Ammon's horn (tissue), 1 donor: ENCODE measurements at regions not wholly inside any gene's neighbourhood (a gene's known extent, or its start where the extent isn't known, plus 50 kb on each side); places are given as distances from the start of the nearest gene placed in this dataset.
"Not testable (repeated sequence)": the region's sequence is repeated elsewhere in the genome, so short reads cannot be mapped to it uniquely, and the experiment has no call there.

ENCODE experiments used
- DNase-seq: peaks from one replicate; pipeline ENCODE4 v3.0.0-alpha.2; 2016; ENCODE audit warnings: low spot score

DNA sequence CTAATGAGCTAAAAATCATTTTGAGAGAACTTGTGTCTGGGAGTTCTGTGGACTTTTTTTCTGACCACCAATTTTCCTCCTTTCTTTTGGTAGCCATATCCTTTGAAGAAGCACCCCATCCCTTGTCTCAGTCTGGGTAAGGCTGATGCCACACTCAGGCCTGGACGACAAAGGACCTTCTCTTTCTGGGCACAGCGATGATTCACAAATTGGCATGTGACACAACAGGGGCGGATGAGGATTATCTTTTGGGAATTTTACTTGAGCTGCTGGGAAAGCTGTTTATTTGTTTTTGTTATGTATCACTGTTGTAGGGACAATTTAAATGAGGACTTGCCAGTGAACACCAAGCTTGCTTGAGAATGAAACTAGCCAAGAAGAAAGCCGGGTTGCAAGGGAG lies 233.4 kb upstream of the HAND2 start:
- DNase-seq: no peak

DNA sequence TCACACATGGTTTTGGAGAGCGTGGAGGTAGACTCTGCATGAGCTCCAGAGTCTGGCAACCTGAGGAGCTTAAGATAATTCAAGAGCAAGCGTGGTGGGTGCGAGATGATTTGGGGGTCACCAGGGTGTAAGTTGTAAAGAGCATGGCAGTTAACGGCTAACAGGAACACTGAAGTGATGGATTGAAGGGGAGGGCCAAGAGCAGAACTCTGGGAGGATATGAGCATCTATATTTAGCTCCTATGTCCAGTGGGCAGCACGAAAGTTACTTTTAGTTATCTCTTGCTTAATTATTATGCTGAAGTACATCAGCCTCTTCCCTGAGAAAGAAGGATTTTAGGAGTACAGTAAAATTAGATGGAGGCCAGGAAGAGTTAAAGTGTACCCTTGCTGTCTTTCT lies 231.9 kb upstream of the HAND2 start:
- DNase-seq: no peak

DNA sequence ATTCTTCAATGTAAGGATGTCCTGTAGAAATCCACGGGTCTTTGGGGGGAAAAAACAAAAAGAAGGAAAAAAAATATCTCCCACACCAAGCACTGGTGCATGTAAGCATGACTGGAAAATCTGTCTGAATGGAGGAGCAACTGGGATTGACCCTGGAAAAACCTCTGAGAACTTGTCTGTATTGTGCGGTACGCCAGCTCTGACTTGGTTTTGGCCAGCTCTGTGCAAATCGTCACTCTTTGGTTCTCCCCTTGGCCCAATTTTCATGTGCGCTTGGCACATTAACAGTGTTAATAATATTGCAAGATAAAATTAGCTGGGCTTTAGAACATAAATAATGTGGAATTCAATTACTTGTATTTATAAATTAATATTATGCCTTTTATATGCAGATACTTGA lies 231.2 kb upstream of the HAND2 start:
- no peak for DNase-seq

DNA sequence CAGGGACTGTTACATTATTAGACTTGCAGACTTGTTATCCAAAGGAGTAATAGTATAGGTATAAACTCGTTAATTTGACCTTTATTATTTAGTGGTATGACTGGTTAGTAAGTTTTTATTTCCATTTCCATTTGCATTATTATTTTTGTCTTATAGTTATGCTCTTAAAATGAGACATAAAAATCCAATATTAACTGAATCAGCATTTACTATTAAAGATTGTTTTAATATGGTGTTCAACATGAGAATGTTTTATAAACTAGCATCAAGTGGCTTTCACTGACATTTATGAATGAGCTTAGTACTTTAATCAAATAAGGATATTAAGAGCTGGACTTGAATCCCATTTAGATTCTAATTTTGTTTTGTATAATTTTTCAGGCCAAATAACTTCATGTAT lies 228.1 kb upstream of the HAND2 start:
- DNase-seq: no peak

DNA sequence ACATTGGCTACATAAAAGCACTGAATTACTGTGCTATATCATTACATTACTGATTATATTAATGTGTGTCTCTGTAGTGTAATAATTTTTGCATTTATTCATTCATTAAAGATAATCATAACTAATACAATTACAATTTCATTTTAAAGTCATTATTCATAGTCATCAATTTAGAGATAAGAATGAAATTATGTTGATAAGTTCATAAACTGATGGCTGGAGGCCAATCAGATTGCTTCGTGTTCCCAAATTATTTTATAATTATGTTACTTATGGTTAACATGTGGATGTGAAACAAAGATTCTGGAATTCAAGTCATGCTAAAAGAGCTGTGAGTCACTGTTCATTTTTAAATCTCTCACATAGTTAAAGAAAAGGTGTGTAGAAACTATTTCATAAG lies 223.4 kb upstream of the HAND2 start:
- no peak for DNase-seq

DNA sequence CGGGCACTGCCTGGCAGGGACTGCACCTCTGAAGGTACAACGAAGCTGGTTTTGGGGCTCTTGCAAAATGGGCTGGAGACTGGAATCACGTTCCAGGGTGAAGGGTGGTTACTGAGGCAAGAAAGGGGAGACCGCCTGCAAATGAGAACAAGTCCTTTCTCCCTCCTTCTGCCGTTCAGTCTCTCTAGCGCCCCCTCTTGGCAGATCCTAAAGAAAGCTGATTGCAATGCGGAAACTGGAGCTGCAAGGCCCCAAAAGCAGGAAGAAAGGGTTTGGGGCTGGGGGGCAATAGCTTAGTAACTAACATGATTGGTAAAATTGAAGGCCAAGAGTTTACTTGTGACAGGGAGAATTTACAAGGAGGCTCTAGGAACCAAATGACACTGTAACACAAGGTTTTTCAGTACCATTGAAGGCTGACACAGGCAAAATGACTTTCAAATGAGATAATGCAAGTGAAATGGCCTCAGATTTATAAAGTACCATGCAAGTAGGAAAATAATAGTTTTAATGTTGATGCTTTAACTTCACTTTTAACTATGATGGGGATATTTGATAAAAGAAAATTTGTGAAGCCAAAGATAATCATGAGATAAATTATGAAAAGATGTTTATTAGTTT lies 222.7 kb upstream of the HAND2 start:
- no peak for DNase-seq

DNA sequence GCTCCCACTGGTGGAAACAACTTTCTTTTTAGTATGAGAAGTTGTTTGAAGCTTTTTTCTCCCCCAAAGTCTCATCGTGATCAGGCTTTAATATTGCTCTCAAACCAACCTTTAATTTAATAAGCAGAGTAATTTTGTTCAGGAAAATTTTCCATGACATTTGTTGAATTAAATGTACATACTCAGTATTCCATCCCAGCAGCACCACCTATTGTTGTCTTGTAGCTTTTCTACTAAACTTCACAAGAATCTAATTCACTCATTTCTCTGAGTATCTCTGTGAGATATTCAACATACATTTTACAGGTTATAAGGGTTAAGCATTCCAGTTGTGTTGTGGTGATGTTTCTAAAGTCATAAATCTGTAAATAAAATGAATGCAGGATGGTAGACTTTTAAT lies 218.3 kb upstream of the HAND2 start:
- no peak for DNase-seq

DNA sequence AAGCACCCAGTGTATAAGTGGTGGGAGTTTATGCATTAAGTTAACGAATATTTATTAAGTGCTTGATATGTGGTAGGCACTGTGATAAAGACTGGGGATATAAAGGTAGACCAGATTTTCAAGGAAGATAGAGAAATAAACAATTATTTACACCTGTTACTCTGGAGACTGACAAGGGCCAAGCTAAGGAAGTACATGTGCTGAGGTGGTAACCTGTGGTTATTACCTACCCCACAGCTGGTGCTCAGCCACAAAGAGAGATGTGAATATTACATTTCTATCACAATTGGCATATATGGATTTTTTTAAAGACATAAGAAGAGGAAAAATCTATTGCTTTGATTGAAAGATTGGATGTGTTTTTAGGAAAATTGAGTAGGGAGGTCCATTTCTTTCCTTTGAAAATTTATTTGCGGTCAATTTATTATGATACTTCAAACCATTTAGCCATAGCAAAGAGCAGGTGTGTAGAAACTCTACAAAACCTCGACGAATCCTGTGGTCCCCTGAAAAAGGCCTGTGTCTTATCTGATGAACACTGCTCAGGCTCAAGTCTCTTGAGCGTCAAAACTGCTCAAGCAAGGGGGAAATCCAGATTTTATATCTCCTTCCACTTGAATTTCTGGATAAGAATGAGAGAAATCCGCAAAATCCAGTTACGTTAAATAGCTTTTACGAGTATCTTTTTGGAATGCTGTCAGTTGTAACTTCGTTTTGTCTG lies 217.7 kb upstream of the HAND2 start:
- no peak for DNase-seq

DNA sequence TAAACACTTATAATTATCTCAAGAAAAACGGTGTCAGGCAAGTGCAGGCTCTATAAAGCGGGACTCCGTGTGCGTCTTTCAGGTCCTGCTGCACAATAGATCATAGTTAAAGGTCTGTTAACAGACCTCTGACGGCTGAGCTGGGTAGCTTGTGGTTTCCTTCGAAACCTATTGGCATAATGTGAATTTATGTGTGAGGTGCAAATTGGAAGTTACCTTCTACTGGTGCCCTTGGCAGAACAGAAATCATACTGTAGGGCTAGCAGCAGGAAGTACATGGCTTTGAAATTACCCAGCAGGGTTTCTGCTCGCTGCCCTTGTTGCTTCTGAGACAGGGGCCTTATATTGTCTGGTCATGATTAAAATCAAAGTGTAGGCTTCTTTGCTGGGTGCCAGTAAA lies 216.4 kb upstream of the HAND2 start:
- no peak for DNase-seq

DNA sequence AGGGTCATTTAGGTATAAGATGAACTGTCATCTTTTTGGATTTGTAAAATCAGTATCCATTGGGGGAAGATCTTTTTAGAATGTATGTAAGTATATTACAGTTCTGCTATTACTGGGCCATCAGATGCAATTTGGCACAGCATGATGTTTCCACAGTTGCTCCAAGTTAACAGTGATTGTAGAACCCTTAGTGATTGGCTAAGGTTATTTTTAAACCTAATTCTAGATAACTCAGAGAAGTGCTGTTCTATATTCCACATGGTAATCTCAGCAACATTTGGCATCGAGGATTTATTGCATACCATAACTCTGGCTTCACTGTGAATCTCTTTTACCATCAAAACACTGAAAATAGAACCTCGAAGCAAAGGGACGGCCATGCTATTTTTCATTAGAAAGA lies 215.7 kb upstream of the HAND2 start:
- no peak for DNase-seq

DNA sequence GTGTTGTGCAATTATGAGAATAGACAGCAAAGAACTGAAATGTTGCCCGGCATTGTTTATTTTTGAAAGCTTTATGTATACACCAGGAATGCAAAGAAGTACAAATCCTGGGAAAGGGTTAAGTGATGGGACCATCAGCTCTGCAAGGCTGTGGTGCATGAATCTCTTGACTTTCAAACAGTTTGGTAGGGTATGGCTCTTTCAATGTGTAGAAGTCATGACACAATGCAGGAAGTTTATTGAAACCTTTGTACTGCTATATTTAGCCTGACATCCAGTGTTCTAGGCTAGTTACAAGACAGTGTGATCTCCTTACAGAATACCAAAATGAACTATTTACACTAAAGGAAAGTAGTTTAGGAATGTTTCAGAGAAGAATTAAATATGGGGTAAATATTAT lies 206.8 kb upstream of the HAND2 start:
- DNase-seq: no peak

DNA sequence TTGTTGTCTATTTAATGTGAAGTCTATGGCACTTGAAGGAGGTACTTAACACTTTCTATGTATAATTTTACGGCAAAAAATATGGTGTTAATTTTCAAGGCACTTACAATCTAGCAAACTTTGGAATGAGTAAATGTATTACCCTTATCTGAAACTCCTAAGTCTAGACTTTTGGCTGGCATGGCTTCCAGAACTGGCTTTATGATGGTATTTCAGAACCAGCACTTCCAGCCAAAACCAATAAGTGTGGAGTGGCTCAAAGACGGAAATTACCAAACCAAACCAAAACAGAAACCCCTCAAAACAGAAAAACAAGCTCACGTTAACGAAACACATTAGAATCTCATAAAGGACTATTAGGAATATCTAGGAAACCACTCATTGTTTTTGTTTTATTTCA lies 205.6 kb upstream of the HAND2 start:
- DNase-seq: no peak

DNA sequence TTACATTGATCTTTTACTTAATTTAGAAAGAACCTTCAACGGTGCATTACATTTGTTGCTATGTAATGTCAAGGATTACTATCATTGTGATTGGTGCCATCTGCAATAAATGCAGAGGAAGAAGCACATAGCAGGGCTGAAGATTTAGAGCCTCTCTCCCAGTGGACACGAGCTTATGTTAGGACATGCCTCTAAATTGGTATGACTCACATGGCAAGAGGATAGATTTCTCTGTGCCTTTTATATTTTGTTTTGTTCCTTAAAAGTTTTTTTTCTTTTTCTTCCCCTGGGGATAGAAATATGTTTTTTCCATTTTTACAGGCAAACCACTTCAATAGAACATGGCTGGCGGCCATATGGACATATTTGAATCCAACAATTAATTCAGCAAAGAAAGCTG lies 205.0 kb upstream of the HAND2 start:
- no peak for DNase-seq

DNA sequence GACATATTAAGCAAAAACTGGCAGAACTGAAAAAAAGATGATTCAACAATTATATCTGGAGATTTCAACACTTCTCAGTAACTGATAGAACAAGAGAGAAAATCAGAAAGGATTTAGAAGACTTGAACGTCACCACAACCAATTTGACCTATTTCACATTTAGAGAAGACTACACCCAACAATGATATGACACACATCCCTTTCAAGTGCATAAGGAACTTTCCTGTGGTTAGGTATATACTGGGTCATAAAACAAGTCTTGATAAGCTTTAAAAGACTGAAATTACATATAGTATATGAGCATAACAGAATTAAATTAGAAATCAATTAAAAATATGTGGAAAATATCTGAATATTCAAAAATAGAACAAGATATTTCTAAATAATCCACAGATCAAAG lies 201.2 kb upstream of the HAND2 start:
- no peak for DNase-seq

DNA sequence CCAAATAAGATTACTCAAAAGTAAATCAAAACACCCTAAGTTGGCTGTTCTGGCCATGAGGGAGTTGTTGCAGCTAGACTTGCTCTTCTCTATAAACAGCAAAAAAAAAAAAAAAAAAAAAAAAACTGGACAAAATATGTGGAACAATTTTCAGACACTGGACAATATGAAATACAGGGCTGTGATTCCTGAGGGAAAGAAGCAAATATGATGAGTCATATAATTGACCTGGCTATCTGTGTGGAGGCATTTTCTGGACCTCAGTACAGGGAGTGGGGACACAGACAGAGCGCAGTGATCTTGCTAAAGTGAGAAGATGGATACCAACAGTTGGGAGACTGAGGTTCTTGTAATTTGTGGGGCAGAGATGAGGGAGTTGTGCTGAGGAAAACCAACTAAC lies 192.0 kb upstream of the HAND2 start:
- DNase-seq: no peak

DNA sequence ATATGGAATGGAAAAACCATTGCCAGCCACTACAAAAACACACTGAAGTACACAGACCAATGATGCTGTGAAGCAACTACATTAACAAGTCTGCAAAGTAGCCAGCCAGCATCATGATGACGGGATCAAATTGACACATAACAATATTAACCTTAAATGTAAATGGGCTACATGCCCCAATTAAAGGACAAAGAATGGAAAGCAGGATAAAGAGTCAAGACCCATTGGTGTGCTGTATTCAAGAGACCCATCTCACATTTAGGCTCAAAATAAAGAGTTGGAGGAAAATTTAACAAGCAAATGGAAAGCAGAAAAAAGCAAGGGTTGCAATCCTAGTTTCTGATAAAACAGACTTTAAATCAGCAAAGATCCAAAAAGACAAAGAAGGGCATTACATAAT lies 188.5 kb upstream of the HAND2 start:
- DNase-seq: not testable (repeated sequence)

DNA sequence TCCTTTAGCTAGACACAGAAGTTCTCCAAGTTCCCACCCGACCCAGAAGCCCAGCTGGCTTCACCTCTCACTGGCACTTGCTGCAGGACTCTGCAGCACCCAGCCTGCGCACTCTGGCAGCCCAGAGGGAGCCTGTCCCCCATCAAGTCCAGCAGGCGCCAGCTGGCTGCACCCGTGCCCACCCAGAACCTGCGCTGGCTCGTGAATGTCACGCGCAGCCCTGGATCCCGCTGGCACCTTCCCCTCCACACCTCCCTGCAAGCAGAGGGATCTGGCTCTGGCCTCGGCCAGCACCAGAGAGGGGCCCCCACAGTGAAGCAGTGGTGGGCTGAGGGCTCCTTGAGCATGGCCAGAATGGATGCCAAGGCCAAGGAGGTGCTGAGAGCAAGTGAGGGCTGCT lies 187.6 kb upstream of the HAND2 start:
- DNase-seq: no peak

DNA sequence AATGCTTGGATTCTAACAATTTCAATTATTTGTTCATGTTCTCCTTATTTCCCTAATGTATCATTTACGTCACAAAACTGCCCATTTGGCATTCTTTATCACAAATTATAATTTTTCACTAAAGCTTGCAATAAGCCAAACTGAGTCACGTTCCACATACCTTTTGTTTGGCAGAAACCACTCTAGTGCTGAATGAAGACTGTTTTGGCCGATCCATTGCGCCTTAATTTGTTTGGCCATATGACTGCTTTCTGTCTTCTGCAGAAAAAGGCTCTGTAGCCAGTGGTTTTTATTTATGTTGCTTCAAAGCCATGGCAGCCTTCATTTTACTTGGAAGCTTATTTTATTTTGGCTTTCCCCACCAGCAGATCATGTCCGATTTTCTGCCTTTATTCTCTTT lies 184.4 kb upstream of the HAND2 start:
- DNase-seq: no peak

DNA sequence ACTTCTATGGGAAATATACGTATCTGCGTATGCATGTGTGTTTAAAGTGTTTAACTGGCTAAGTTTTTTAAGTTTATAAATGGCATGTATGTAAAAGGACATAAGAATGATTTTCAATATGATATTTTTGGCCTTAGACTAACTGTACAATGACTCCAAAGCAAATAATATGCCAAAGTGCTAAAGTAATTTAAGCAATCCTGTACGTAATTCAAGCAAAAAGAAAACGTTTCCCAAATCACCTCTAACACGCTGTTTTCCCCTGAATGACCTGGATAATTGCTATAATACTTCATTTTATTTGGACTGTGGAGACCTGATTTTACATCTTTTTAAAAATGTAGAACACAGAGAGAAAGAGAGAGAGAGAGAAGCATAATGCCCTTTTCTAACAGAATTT lies 183.0 kb upstream of the HAND2 start:
- no peak for DNase-seq

DNA sequence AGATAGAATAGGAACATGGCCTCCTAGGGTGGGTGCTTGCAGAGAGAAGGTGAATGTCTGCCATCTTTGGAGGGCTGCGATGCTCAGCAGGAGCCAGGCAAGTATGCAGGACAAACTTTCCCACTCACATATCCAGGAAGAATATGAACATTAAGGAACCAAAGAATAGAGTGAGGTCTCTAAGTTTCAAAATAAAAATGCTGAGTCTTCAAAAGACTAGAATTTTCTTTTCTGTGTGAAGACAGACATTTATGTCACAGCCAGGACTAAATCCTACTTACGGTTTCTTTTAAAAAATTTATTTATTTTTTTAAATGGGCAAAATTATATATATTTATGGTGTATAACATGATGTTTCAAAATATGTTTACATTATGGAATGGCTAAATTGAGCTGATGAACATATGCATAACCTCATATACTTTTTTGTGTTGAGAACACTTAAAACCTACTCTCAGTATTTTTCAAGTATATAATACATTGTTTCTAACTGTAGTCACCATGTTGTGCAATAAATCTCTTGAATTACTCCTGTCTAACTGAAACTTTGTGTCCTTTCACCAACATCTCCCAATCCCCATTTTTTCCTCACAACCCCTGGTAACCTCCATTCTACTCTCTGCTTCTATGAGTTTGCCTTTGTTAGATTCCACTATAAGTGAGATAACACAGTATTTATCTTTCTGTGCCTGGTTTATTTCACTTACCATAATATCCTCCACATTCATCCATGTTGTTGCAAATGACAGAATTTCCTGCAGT lies 177.8 kb upstream of the HAND2 start:
- DNase-seq: no peak

DNA sequence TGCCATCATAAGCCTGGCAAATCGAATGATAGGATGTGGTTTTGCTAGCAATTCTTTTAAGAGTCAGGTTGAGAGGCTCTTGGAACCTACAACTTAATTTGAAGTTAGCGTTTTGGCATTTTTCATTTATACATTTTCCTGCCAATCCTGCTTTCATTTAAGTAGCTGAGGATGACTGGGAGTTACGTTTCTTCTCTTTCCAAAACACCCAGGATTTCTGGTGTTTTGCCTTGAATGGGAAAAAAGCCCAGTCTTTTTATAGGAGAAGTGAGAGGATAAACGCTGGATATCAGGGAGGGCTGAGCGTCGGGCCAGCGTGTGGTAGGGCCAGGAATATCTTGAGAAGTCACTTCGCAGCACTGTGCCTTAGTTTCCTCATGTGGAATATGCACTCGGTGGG lies 174.2 kb upstream of the HAND2 start:
- DNase-seq: no peak

DNA sequence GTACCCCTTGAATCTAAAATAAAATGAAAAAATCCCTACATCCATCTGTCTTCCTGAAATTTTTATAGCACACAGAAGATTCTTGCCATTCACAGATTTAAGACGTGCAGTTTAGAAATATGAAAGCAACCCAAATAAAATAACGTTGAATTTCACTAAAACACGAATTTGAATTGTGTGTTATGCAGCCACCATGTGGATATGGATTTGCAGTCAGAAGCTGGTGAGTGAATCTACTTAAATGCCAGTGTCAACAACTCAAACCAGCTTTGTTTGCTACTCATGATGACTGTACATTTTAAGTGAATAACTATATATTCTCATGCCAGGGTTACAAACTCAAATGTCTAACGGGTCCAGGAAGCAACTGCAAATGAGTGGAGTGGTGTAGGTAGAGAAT lies 173.0 kb upstream of the HAND2 start:
- no peak for DNase-seq

DNA sequence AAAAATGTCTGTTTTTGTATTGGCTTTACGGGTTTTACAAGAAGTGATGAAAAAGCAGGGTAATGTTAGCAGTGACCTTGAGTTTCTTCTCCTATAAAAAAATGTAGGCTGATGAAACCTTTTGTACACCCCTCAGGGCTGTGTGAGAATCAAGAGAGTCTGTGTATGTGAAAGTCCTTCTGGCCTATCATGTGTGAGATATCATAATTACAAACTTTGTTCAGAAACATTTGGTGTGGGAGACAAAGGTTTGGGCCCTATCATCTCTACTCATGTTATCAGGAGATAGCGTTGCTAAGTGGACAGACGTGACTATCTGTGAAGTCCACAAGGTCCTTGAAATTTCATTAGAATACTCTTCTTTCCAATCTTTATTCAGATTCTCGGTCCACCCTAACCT lies 170.6 kb upstream of the HAND2 start:
- DNase-seq: no peak
